HepG2 (cell line): ENCODE measurements at regions not wholly inside any gene's neighbourhood (a gene's known extent, or its start where the extent isn't known, plus 50 kb on each side); places are given as distances from the start of the nearest gene placed in this dataset.

Experiments
- ATAC-seq: fragments of 200-7000 bp; cut with Tn5 transposase; 3 replicates; pipeline ENCODE4 v1.9.1; 2020; ENCODE audit warnings: mild to moderate bottlenecking, moderate library complexity
- BruUV-seq: library from RNA; stranded (reverse); fragments of 400-500 nt; replicated peaks from 2 replicates; lab custom pipeline; 2021; lab: Mats Ljungman, UMichigan
- CTCF ChIA-PET: fragments of 300-600 bp; formaldehyde crosslinking; extraction: SDS; loops from one replicate; lab custom pipeline; 2021; ENCODE audit warnings: low total read pairs, inconsistent platforms, low intra/inter-chr PET ratio; lab: Yijun Ruan, JAX
- POLR2A ChIA-PET: fragments of 350-600 bp; sonication (Branson Sonifier 250); formaldehyde crosslinking; loops from one replicate; lab custom pipeline; 2020; ENCODE audit warnings: antibody characterized with exemption, inconsistent platforms; lab: Yijun Ruan, JAX
- DNase-seq: peaks from one replicate; pipeline ENCODE4 v3.0.0-alpha.2; 2015; ENCODE audit warnings: low spot score
- FAIRE-seq: peaks from 3 replicates; lab custom pipeline; 2011; peaks lifted over from hg19 to GRCh38; lab: Jason Lieb, UNC
- H2AFZ ChIP-seq: one replicate; pipeline ENCODE4 v1.6.1; 2011; ENCODE audit warnings: low read length, inconsistent platforms
- H3K27ac ChIP-seq: fragments of 300-600 bp; 3 replicates; pipeline ENCODE4 v1.8.0; 2011; ENCODE audit warnings: mixed run types, mild to moderate bottlenecking, mixed read lengths, low read length, inconsistent platforms; ENCODE audit not compliant: insufficient read depth; ENCODE audit errors: extremely low read length
- H3K27me3 ChIP-seq, 2 experiments: fragments of 200-600 bp in 1 of 2; 2 replicates in 1 of 2; 3 replicates in 1 of 2; pipeline versions ENCODE4 v1.6.0 to v1.8.0; 2011; ENCODE audit warnings: low read length in 2 of 2, mild to moderate bottlenecking in 2 of 2, moderate library complexity in 2 of 2, inconsistent platforms in 1 of 2; ENCODE audit not compliant: insufficient read depth in 2 of 2, control insufficient read depth in 1 of 2
- H3K36me3 ChIP-seq, 2 experiments: fragments of 200-600 bp in 1 of 2; replicated peaks in 1 of 2; 2 replicates in 1 of 2; 3 replicates in 1 of 2; pipeline versions ENCODE4 v1.5.1 to v1.8.0; 2011; ENCODE audit warnings: low read length in 2 of 2, inconsistent platforms in 1 of 2; ENCODE audit not compliant: insufficient read depth in 2 of 2, control insufficient read depth in 1 of 2
- H3K4me1 ChIP-seq: 2 replicates; pipeline ENCODE4 v1.5.1; 2012; ENCODE audit warnings: low read length, inconsistent platforms; ENCODE audit not compliant: insufficient read depth
- H3K4me2 ChIP-seq: 2 replicates; pipeline ENCODE4 v1.6.0; 2011; ENCODE audit warnings: low read depth, low read length, inconsistent platforms
- H3K4me3 ChIP-seq, 3 experiments: fragments of 200-600 bp in 1 of 3; sonication (generic), shearing (Covaris generic) in 1 of 3; replicated peaks in 1 of 3; 2 replicates each; pipeline ENCODE4 v1.5.1; 2011 to 2016; ENCODE audit warnings: low read length in 3 of 3, inconsistent platforms in 2 of 3, low read depth in 2 of 3, mild to moderate bottlenecking in 2 of 3, control low read depth in 1 of 3, mixed read lengths in 1 of 3; ENCODE audit not compliant: insufficient read depth in 1 of 3
- H3K79me2 ChIP-seq: one replicate; pipeline ENCODE4 v1.6.1; 2011; ENCODE audit warnings: low read length, inconsistent platforms; ENCODE audit not compliant: insufficient read depth
- H3K9ac ChIP-seq: 2 replicates; pipeline ENCODE4 v1.6.0; 2011; ENCODE audit warnings: mild to moderate bottlenecking, low read depth, low read length, inconsistent platforms; ENCODE audit not compliant: insufficient read depth
- H3K9me3 ChIP-seq: 2 replicates; pipeline ENCODE4 v1.5.1; 2012; ENCODE audit warnings: mild to moderate bottlenecking, low read length
- H4K20me1 ChIP-seq: 2 replicates; pipeline ENCODE4 v1.6.0; 2011; ENCODE audit warnings: inconsistent platforms, mild to moderate bottlenecking, low read length, moderate library complexity; ENCODE audit not compliant: insufficient read depth
- FOXO1 ChIP-seq: sonication (generic); formaldehyde crosslinking; IDR thresholded peaks from 2 replicates; pipeline ENCODE4 v1.4.0; 2020; ENCODE audit warnings: missing genetic modification reagents
- STAG1 ChIP-seq: sonication (generic); formaldehyde crosslinking; IDR thresholded peaks from 2 replicates; pipeline ENCODE4 v1.4.0; 2020; ENCODE audit warnings: missing genetic modification reagents
- TMF1 ChIP-seq: sonication (generic); formaldehyde crosslinking; IDR thresholded peaks from 2 replicates; pipeline ENCODE4 v1.8.1; 2022; ENCODE audit warnings: low read depth, missing genetic modification reagents
- WGBS: methylation state at CpG from one replicate; pipeline ENCODE4 v1.1.6; 2017; ENCODE audit warnings: low lambda C conversion rate; 5-methylcytosine and 5-hydroxymethylcytosine counted together
- in situ Hi-C: cut with HindIII; loops from 2 replicates; pipeline ENCODE4 v1.10.0; 2017; ENCODE audit warnings: low pct_unique_long_range_greater_than_20kb; ENCODE audit not compliant: extremely low pct_ligation_motif_present
- intact Hi-C: fragments of 100-400 bp; cut with micrococcal nuclease; formaldehyde crosslinking; loops from one replicate; pipeline ENCODE4 v1.10.0; 2022; ENCODE audit not compliant: unreplicated experiment
- TF ChIP-seq, protein P1 (sequence below): sonication (generic); formaldehyde crosslinking; IDR thresholded peaks from 2 replicates; pipeline ENCODE4 v1.5.0; 2020; ENCODE audit warnings: mild to moderate bottlenecking, missing genetic modification reagents, moderate library complexity

DNA sequence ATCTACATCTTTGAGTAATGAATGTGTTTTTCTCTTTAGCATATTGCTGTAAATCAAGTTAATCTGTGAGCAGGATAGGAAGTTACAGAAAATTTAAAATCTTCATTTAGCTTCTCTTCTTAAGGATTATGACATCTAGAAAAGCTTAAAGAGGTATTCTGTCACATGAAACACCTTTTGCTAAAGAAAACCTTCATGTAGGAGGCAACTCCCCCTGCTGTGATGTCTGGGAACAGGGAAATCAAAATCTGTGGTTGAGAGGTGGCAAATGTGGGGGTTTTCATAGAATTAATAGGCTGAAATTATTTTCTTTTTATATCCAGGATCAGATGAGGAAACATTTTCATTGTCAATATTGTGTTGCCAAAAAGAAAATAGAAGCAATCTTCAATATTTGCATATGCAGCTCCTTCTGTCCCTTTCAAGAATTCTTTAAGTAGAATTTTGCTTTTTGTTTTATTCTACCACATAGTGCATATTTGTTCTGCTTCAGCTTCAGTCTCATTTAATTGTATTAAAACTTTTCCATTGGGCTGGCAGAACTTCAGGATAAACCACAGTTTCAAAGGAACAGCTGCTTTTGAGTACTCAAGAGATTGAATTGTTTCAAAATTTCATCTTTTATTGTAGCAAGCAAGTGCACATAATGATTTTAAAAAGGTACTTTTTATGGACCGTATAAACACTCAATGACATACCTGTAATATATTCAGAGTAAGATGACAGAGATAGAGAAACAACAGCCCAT, 128.4 kb downstream of the RAP2B start (continued):
- peak; percentile 57 for TF ChIP-seq STAG1 (CRISPR knock-in tag)
- TF ChIP-seq FOXO1 (CRISPR knock-in tag), result no peak

DNA sequence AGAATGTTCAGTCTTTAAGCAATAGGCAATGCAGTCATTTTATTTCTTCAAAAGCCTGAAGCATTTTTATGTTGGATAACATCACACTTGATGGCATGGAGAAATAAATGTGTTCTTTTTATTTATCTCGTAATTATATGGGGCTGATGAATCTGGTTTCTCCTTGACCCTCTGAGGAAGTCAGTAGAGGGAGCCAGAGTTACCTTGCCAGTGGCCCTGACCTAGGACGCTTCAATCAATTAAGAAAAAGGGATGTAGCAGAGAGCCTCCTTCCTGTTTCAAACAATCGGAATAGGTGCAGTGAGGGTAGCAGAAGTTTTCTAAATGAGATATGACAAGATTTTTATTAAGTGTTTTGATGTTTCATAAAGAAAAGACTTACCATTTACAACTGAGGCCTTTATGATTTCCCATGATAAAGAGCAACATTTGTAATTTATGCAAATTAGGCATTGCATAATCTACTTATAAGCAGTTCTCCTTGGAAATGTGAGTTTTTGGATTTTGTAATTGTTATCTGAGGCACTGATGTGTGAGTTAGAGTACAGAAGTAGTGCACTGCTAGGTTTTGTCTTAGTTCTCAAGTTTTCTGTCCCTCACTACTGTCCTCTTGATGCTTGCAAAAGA, 129.1 kb downstream of the RAP2B start:
- Histone ChIP-seq H3K36me3 (no peaks in the 10 kb centered on the region), H3K27ac (no peak overlapping the region), H3K27me3 (no peaks in the 10 kb centered on the region), H3K79me2 (no peaks in the 10 kb centered on the region), H4K20me1 (no peaks in the 10 kb centered on the region), H3K9me3 (no peaks in the 10 kb centered on the region), H3K4me2 (no peak overlapping the region), H3K9ac (no peak overlapping the region), H2AFZ (no peak overlapping the region), H3K4me1 (no peaks in the 10 kb centered on the region), H3K4me3 (no peak overlapping the region)
- BruUV-seq, result no TSS peak
- intact Hi-C loops, result loop anchor here (2.0 to 5.0 kb wide), 4 partner anchors 126 to 478 kb away; no protein-coding TSS in a partner anchor
- FAIRE-seq (no peak), ATAC-seq (peak; percentile 65; the same call in 2 of the 3 replicates), DNase-seq (peak; percentile 12)
- TF ChIP-seq STAG1 (CRISPR knock-in tag) (peak; percentile 49), TMF1 (no peak)
- TF ChIP-seq, protein P1, sequence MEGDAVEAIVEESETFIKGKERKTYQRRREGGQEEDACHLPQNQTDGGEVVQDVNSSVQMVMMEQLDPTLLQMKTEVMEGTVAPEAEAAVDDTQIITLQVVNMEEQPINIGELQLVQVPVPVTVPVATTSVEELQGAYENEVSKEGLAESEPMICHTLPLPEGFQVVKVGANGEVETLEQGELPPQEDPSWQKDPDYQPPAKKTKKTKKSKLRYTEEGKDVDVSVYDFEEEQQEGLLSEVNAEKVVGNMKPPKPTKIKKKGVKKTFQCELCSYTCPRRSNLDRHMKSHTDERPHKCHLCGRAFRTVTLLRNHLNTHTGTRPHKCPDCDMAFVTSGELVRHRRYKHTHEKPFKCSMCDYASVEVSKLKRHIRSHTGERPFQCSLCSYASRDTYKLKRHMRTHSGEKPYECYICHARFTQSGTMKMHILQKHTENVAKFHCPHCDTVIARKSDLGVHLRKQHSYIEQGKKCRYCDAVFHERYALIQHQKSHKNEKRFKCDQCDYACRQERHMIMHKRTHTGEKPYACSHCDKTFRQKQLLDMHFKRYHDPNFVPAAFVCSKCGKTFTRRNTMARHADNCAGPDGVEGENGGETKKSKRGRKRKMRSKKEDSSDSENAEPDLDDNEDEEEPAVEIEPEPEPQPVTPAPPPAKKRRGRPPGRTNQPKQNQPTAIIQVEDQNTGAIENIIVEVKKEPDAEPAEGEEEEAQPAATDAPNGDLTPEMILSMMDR (CRISPR knock-in tag), result peak; percentile 42; the same call in 1 of the 2 replicates
- WGBS, result 0% methylated on average over 3 of the region's 3 CpGs
- CTCF ChIA-PET, result interaction anchor here (1.9 kb wide), 1 partner anchor 248 kb away, joined by 8 read pairs; no protein-coding TSS in a partner anchor
- POLR2A ChIA-PET, result no interaction called here
- in situ Hi-C loops, result no loop called here
